ENCODE measurements at regions not wholly inside any gene's neighbourhood (a gene's known extent, or its start where the extent isn't known, plus 50 kb on each side); places are given as distances from the start of the nearest gene placed in this dataset.

GRCh38 chr14:27389402-27389801 is 791.6 kb upstream of the NOVA1 start:
- no peak for FAIRE-seq
- dilution Hi-C loops (cut with MboI; ENCODE audit: extremely low pct_ligation_motif_present, low sequenced_read_pairs) = no loop called here

GRCh38 chr14:27390155-27390554 is 792.3 kb upstream of the NOVA1 start:
- H2AFZ ChIP-seq (ENCODE audit: control insufficient read depth, low read length) = no peak overlapping the region
- no peak overlapping the region for H3K9ac ChIP-seq (ENCODE audit: control insufficient read depth, extremely low read depth, insufficient read depth, low read length)
- DNase-seq (ENCODE audit: low read depth, low spot score) = no peak
- H3K9me1 ChIP-seq (ENCODE audit: control insufficient read depth, extremely low read depth, insufficient read depth, low read length) = no peaks in the 10 kb centered on the region
- no peak overlapping the region for H3K4me3 ChIP-seq (ENCODE audit: control insufficient read depth in 2 of 3, extremely low read depth in 1 of 3, insufficient read depth in 2 of 3, low read depth in 1 of 3, low read length in 3 of 3)
- no peak overlapping the region for H3K4me2 ChIP-seq (ENCODE audit: control insufficient read depth, extremely low read depth, insufficient read depth, low read depth, low read length)
- H3K27me3 ChIP-seq (ENCODE audit: control insufficient read depth, extremely low read depth, insufficient read depth, low read length) = no peaks in the 10 kb centered on the region
- FAIRE-seq = no peak
- H3K4me1 ChIP-seq (ENCODE audit: control insufficient read depth, extremely low read depth, insufficient read depth, low read length) = no peaks in the 10 kb centered on the region
- no peak overlapping the region for H3K27ac ChIP-seq (ENCODE audit: control insufficient read depth, insufficient read depth, low read length)
- no peaks in the 10 kb centered on the region for H3K9me3 ChIP-seq (ENCODE audit: control insufficient read depth, low read depth, low read length)
- H3K79me2 ChIP-seq (ENCODE audit: control insufficient read depth, insufficient read depth, low read length) = no peaks in the 10 kb centered on the region
- dilution Hi-C loops (cut with MboI; ENCODE audit: extremely low pct_ligation_motif_present, low sequenced_read_pairs) = no loop called here
- no peaks in the 10 kb centered on the region for H4K20me1 ChIP-seq (ENCODE audit: control insufficient read depth, extremely low read depth, insufficient read depth, low read length)
- no peaks in the 10 kb centered on the region for H3K36me3 ChIP-seq (ENCODE audit: control insufficient read depth in 2 of 2, extremely low read depth in 1 of 2, insufficient read depth in 2 of 2, low read length in 2 of 2)
- TF ChIP-seq CTCF (optimal IDR thresholded peaks at IDR 0.05 in 1 of 3, IDR thresholded peaks at IDR 0.05 in 1 of 3, conservative IDR thresholded peaks at IDR 0.05 in 1 of 3; ENCODE audit: extremely low read depth in 1 of 3, insufficient read depth in 2 of 3, low read length in 3 of 3) (no peak), EZH2 (IDR thresholded peaks at IDR 0.05; ENCODE audit: low read length) (no peak)

More at GRCh38 chr14:27389402-27389801, 791.6 kb upstream of the NOVA1 start:
- H3K9me1 ChIP-seq (ENCODE audit: control insufficient read depth, extremely low read depth, insufficient read depth, low read length) = no peaks in the 10 kb centered on the region
- no peak overlapping the region for H3K4me2 ChIP-seq (ENCODE audit: control insufficient read depth, extremely low read depth, insufficient read depth, low read depth, low read length)
- no peak for DNase-seq (ENCODE audit: low read depth, low spot score)
- no peak for TF ChIP-seq EZH2 (IDR thresholded peaks at IDR 0.05; ENCODE audit: low read length)
- no peak for TF ChIP-seq CTCF (optimal IDR thresholded peaks at IDR 0.05 in 1 of 3, IDR thresholded peaks at IDR 0.05 in 1 of 3, conservative IDR thresholded peaks at IDR 0.05 in 1 of 3; ENCODE audit: extremely low read depth in 1 of 3, insufficient read depth in 2 of 3, low read length in 3 of 3)
- H3K36me3 ChIP-seq (ENCODE audit: control insufficient read depth in 2 of 2, extremely low read depth in 1 of 2, insufficient read depth in 2 of 2, low read length in 2 of 2) = no peaks in the 10 kb centered on the region
- H3K4me3 ChIP-seq (ENCODE audit: control insufficient read depth in 2 of 3, extremely low read depth in 1 of 3, insufficient read depth in 2 of 3, low read depth in 1 of 3, low read length in 3 of 3) = no peak overlapping the region
- no peak overlapping the region for H3K9ac ChIP-seq (ENCODE audit: control insufficient read depth, extremely low read depth, insufficient read depth, low read length)
- no peak overlapping the region for H3K27ac ChIP-seq (ENCODE audit: control insufficient read depth, insufficient read depth, low read length)
- no peak overlapping the region for H2AFZ ChIP-seq (ENCODE audit: control insufficient read depth, low read length)
- no peaks in the 10 kb centered on the region for H3K4me1 ChIP-seq (ENCODE audit: control insufficient read depth, extremely low read depth, insufficient read depth, low read length)
- H3K27me3 ChIP-seq (ENCODE audit: control insufficient read depth, extremely low read depth, insufficient read depth, low read length) = no peaks in the 10 kb centered on the region
- H4K20me1 ChIP-seq (ENCODE audit: control insufficient read depth, extremely low read depth, insufficient read depth, low read length) = no peaks in the 10 kb centered on the region
- H3K9me3 ChIP-seq (ENCODE audit: control insufficient read depth, low read depth, low read length) = no peaks in the 10 kb centered on the region
- H3K79me2 ChIP-seq (ENCODE audit: control insufficient read depth, insufficient read depth, low read length) = no peaks in the 10 kb centered on the region

All from keratinocyte (primary cell).